ENCODE measurements at regions not wholly inside any gene's neighbourhood (a gene's known extent, or its start where the extent isn't known, plus 50 kb on each side); places are given as distances from the start of the nearest gene placed in this dataset.

DNA sequence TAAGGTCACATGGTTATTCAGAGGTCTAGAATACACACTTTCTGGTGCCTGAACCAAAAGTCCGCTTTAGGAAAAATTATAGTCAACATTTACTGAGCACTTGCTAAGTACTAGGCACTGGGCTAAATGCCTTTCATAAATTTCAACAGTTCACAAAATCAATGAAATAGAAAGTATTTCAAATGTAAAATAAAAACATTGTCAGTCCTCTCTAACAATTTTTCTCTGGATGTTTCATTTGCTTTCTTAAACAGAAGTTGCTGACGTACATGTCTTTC lies 61.7 kb downstream of the HHEX start (continued):
- TF ChIP-seq RBM34 (IDR thresholded peaks at IDR 0.05; ENCODE audit: borderline replicate concordance, insufficient read depth, low read length) (no peak), ZNF551 (CRISPR knock-in tag; IDR thresholded peaks at IDR 0.05) (no peak)
- TF ChIP-seq, protein P1, sequence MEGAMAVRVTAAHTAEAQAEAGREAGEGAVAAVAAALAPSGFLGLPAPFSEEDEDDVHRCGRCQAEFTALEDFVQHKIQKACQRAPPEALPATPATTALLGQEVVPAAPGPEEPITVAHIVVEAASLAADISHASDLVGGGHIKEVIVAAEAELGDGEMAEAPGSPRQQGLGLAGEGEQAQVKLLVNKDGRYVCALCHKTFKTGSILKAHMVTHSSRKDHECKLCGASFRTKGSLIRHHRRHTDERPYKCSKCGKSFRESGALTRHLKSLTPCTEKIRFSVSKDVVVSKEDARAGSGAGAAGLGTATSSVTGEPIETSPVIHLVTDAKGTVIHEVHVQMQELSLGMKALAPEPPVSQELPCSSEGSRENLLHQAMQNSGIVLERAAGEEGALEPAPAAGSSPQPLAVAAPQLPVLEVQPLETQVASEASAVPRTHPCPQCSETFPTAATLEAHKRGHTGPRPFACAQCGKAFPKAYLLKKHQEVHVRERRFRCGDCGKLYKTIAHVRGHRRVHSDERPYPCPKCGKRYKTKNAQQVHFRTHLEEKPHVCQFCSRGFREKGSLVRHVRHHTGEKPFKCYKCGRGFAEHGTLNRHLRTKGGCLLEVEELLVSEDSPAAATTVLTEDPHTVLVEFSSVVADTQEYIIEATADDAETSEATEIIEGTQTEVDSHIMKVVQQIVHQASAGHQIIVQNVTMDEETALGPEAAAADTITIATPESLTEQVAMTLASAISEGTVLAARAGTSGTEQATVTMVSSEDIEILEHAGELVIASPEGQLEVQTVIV (CRISPR knock-in tag; IDR thresholded peaks at IDR 0.05; ENCODE audit: borderline replicate concordance), result no peak

DNA sequence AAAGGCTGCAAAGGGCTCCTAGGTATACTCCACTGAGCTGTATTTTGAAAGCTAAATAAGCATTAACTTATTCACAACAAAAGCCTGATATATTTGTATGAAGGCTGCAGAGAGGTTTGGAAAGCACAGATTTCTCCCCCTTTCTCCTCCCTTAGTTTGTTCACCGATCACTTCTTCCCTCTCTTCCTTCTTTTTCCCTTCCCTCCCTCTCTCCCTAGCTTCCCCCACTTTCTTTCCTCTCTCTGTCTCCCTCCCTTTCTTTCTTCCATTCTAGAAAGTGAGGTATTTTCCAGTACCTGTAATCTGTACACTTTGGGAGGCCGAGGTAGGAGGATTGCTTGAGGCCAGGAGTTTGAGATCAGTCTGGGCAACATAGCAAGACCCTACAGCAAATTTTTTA lies 62.1 kb downstream of the HHEX start:
- H3K79me2 ChIP-seq (ENCODE audit: control insufficient read depth, insufficient read depth, low read length), result no peaks in the 10 kb centered on the region
- H3K4me3 ChIP-seq, result no peak overlapping the region
- H3K4me1 ChIP-seq (replicated peaks in 1 of 2; ENCODE audit: control insufficient read depth in 2 of 2, insufficient read depth in 2 of 2, low read length in 2 of 2), result peaks cover 8 to 35% of the 10 kb centered on the region in 2 experiments
- H4K20me1 ChIP-seq (replicated peaks; ENCODE audit: control insufficient read depth, insufficient read depth, low read length), result no peaks in the 10 kb centered on the region
- H2AFZ ChIP-seq (ENCODE audit: low read depth, low read length), result no peak overlapping the region
- no peak overlapping the region for H3K27ac ChIP-seq (ENCODE audit: extremely low read depth, low read depth, low read length)
- intact Hi-C loops (cut with micrococcal nuclease), result no loop called here
- ChIA-PET POLR2A (no interaction called here), CTCF (ENCODE audit: low intra/inter-chr PET ratio) (no interaction called here)
- no peaks in the 10 kb centered on the region for H3K36me3 ChIP-seq (ENCODE audit: control insufficient read depth, insufficient read depth, low read length)
- H3K4me2 ChIP-seq (ENCODE audit: insufficient read depth, low read length), result no peak overlapping the region
- ATAC-seq, result no peak
- BruUV-seq (replicated peaks), result no TSS peak
- in situ Hi-C loops (cut with MboI), result no loop called here
- H3K9me3 ChIP-seq (replicated peaks; ENCODE audit: control insufficient read depth, insufficient read depth, low read depth, low read length), result no peaks in the 10 kb centered on the region
- H3K27me3 ChIP-seq (ENCODE audit: control insufficient read depth in 2 of 2, insufficient read depth in 2 of 2, low read length in 2 of 2), result no peaks in the 10 kb centered on the region
- WGBS (ENCODE audit: insufficient coverage, low coverage, missing lambda C conversion rate), result 67% methylated on average over 1 of the region's 2 CpGs
- H3K9me1 ChIP-seq (ENCODE audit: control insufficient read depth, insufficient read depth, low read length), result no peaks in the 10 kb centered on the region
- no peak for FAIRE-seq
- H3K9ac ChIP-seq (ENCODE audit: insufficient read depth in 1 of 2, low read depth in 2 of 2, low read length in 2 of 2), result no peak overlapping the region
- DNase-seq (ENCODE audit: extremely low read depth in 1 of 4, low spot score in 3 of 4), result no peak
- no peak for TF ChIP-seq SREBF1 (IDR thresholded peaks at IDR 0.05; ENCODE audit: borderline replicate concordance, low read depth, low read length)
- no peak for TF ChIP-seq SIN3A (IDR thresholded peaks at IDR 0.05; ENCODE audit: borderline replicate concordance in 2 of 2, control insufficient read depth in 1 of 2, low read depth in 2 of 2, low read length in 2 of 2)
- no peak for TF ChIP-seq CBX8 (IDR thresholded peaks at IDR 0.05; ENCODE audit: borderline replicate concordance, extremely low read depth, low read depth, low read length, poor library complexity, severe bottlenecking)
- no peak for TF ChIP-seq POLR3G (IDR thresholded peaks at IDR 0.05; ENCODE audit: extremely low read depth, insufficient read length, insufficient replicate concordance)
- TF ChIP-seq PHF20 (IDR thresholded peaks at IDR 0.05; ENCODE audit: partially characterized antibody), result no peak
- TF ChIP-seq ZBED1 (IDR thresholded peaks at IDR 0.05), result no peak
- TF ChIP-seq HOXB6 (CRISPR knock-in tag; IDR thresholded peaks at IDR 0.05; ENCODE audit: borderline replicate concordance), result no peak
- TF ChIP-seq POLR2AphosphoS2 (IDR thresholded peaks at IDR 0.05; ENCODE audit: low read length), result no peak
- no peak for TF ChIP-seq POLR2H (tag; IDR thresholded peaks at IDR 0.05; ENCODE audit: low read depth)
- no peak for TF ChIP-seq KAT7 (CRISPR knock-in tag; IDR thresholded peaks at IDR 0.05; ENCODE audit: borderline replicate concordance)
- TF ChIP-seq, protein P2, sequence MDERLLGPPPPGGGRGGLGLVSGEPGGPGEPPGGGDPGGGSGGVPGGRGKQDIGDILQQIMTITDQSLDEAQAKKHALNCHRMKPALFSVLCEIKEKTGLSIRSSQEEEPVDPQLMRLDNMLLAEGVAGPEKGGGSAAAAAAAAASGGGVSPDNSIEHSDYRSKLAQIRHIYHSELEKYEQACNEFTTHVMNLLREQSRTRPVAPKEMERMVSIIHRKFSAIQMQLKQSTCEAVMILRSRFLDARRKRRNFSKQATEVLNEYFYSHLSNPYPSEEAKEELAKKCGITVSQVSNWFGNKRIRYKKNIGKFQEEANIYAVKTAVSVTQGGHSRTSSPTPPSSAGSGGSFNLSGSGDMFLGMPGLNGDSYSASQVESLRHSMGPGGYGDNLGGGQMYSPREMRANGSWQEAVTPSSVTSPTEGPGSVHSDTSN (CRISPR knock-in tag; IDR thresholded peaks at IDR 0.05; ENCODE audit: low read depth), result no peak
- TF ChIP-seq, protein P2 (tag; conservative IDR thresholded peaks at IDR 0.05; ENCODE audit: low read depth), result no peak
- no peak for TF ChIP-seq POLR2AphosphoS5 (IDR thresholded peaks at IDR 0.05; ENCODE audit: control insufficient read depth, insufficient read depth, low read depth, low read length)

All from K562 (cell line).